ENCODE measurements at regions not wholly inside any gene's neighbourhood (a gene's known extent, or its start where the extent isn't known, plus 50 kb on each side); places are given as distances from the start of the nearest gene placed in this dataset.

DNA sequence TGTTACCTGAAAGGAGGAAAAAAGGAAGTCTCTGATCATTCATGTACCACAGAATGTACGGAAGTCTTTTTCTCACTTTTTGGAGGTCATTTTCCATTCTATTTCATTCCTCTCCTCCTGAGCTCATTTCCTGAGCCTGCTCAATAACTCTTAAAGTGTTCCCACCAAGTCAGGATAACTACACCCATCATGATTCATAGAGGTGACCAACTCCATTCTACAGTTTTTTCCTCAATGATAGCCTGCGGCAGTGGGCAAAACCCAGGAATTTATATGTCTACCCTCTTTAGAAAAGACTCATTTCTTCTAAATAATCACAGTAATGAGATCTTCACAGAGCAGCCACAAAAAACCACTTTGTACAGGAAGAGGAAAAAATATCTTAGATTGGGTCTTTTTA is 372.5 kb downstream of the RBM43 start:
- no peak for DNase-seq (ENCODE audit: low read depth)
- in situ Hi-C loops (cut with HindIII; ENCODE audit: low pct_unique_long_range_greater_than_20kb, low sequenced_read_pairs): no loop called here

DNA sequence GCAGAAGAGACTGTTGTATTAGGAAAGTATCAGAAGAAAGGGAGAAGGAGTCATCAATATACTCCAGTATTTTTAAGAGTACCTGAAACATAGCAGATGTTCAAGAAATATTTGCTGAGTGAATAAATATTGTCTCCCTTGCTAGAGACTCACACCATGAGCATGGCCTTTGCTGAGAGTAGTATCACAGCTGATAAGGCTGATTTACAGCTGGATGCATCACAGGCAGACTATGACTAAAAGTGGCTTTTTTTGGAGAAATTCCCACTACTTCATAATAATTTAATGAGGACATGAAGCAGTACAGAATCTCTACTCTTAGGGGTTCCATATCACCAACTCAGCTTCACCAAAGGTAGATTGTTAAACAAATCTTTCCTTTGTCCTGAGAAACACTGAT is 373.3 kb downstream of the RBM43 start:
- DNase-seq (ENCODE audit: low read depth): no peak
- in situ Hi-C loops (cut with HindIII; ENCODE audit: low pct_unique_long_range_greater_than_20kb, low sequenced_read_pairs): no loop called here

DNA sequence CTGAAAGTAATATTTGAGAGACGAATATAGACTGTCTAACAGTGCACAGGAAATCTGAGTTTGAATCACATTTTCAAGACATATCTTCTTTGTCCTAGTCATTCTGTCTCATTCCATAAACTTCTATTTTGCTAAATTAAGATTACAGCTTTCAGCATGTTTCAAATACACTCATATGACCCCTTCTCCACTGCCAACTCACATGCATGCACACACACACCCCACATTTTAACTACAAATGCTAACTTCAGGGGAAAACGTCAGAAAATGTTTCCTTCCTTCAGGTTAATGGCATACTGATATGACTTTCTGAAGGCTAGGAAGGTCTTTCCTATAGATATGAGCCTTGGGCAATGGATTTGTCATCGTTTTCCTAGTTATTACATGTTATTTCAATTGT is 373.7 kb downstream of the RBM43 start:
- in situ Hi-C loops (cut with HindIII; ENCODE audit: low pct_unique_long_range_greater_than_20kb, low sequenced_read_pairs): no loop called here
- no peak for DNase-seq (ENCODE audit: low read depth)

DNA sequence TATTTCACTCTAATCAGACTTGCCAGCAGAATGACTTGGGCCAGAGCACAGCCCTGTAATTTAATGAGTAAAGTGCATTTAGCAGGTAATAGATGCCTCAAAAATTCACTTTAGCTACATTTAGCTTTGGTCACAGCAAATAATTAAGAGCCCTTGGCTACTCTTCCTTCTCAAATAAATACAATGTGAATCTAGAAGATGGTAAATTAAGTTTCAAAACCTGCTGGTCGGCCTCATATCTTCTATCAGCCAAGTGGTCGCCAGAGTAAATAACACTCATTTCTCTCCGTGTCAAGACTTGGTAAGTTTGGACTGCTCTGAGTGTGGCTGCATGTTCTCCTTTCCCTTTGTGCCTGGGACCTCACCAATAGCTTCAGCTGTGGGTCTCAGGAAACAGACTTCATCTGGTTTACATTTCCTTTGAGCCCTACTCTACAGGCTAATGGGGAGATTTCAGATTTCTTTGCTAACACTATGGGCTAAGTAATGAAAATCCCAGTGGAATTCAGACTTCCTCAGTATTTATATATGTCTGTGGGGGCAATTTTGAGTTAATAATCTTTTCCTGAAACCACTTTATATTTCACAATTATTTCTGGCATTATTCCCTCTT is 375.8 kb downstream of the RBM43 start:
- DNase-seq (ENCODE audit: low read depth): no peak
- in situ Hi-C loops (cut with HindIII; ENCODE audit: low pct_unique_long_range_greater_than_20kb, low sequenced_read_pairs): no loop called here

DNA sequence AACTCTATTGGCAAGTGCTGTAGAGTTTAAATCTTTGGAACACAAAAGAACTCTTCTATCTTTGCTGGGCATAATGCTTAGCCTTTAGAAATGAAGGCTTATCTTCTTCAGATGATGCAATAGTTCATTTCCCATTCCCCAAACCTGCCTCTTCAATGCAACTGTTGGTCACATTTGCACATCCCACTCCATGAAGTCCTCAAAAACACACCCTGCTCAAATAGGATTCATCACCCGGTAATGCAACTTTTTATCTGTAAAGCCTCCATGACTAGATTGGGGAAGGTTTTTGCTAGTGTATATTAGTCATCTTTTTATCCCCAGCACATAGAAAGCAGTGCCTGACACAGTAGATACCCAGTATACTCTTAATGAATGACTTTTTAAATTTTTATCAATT is 376.4 kb downstream of the RBM43 start:
- DNase-seq (ENCODE audit: low read depth): no peak
- in situ Hi-C loops (cut with HindIII; ENCODE audit: low pct_unique_long_range_greater_than_20kb, low sequenced_read_pairs): no loop called here

- in situ Hi-C loops (cut with HindIII; ENCODE audit: low pct_unique_long_range_greater_than_20kb, low sequenced_read_pairs): no loop called here
- no peak for DNase-seq (ENCODE audit: low read depth)
These were observed 378.1 kb downstream of the RBM43 start for GRCh38 chr2:150883613-150883895.

GRCh38 chr2:150882751-150883612 is 378.7 kb downstream of the RBM43 start:
- in situ Hi-C loops (cut with HindIII; ENCODE audit: low pct_unique_long_range_greater_than_20kb, low sequenced_read_pairs): no loop called here
- DNase-seq (ENCODE audit: low read depth): no peak

DNA sequence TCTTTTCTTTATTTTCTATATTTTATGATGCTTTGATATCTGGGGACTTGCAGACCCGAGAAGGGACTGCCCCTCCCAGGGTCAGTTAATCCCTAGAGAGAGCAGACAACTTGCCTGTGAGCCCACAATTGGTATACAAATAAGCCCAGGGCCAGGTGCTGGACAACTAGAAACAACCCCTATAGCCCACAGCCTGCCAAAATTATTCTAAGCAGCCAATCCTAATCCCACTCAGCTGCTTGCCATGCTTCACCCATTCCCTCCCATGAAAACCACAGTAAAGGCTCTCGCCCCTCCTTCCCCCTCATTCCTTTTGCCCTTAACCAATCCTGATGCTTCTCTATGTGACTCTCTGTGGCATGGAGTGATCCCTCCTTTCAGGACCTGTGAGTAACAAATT is 380.7 kb downstream of the RBM43 start:
- no peak for DNase-seq (ENCODE audit: low read depth)
- in situ Hi-C loops (cut with HindIII; ENCODE audit: low pct_unique_long_range_greater_than_20kb, low sequenced_read_pairs): no loop called here

DNA sequence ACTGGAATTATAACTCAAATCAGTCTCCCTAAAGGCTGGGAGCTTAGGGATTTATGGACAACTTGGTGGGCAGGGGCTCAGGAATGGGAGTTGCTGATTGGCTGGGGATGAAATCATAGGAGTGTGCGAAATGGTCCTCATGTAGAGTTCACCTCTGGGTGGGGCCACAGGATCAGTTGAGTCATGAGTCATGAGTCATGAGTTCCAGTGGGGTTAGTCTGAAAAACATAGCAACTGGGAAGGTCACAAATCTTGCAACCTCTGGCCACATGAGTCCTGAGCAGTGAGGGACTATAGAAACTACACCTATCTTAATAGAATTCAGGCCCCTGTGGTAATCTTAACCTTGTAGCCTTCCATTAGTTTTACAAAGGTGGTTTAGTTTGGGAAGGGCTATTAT is 383.3 kb downstream of the RBM43 start:
- in situ Hi-C loops (cut with HindIII; ENCODE audit: low pct_unique_long_range_greater_than_20kb, low sequenced_read_pairs): no loop called here
- DNase-seq (ENCODE audit: low read depth): peak; percentile 50

GRCh38 chr2:150876251-150876950 is 385.3 kb downstream of the RBM43 start:
- DNase-seq (ENCODE audit: low read depth): no peak
- in situ Hi-C loops (cut with HindIII; ENCODE audit: low pct_unique_long_range_greater_than_20kb, low sequenced_read_pairs): no loop called here

GRCh38 chr2:150873396-150873772 is 385.9 kb upstream of the RND3 start:
- in situ Hi-C loops (cut with HindIII; ENCODE audit: low pct_unique_long_range_greater_than_20kb, low sequenced_read_pairs): no loop called here
- no peak for DNase-seq (ENCODE audit: low read depth)

DNA sequence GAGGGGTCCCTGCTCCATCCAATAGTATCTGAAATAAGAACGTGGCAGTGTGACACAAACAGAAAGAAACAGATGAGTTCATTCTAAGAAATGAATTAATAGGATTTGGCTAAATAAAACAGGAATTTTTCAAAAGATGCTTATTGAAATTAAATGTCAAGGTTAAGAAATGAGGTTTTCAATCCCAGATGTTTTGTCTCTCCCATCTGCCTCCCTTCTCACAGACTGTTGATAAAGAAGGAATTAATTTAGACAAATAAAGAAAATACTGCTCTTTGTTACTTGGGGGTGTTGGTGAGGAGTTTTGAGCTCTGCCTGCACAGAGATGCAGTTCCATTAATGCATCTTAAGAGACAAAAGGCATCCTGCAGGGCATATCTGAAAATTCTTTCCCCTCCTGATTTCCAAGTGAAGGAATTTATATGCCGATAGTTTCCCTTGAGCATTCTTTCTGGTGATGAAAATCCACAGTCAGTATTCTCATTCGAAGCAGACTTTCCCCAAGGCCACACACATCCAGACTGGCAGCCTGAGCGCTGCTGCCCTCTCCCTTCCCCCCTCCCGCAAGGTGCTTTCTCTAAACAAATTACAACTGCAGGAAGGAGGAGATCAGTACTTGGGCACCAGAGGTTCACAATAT is 385.4 kb upstream of the RND3 start:
- DNase-seq (ENCODE audit: low read depth): no peak
- in situ Hi-C loops (cut with HindIII; ENCODE audit: low pct_unique_long_range_greater_than_20kb, low sequenced_read_pairs): no loop called here

DNA sequence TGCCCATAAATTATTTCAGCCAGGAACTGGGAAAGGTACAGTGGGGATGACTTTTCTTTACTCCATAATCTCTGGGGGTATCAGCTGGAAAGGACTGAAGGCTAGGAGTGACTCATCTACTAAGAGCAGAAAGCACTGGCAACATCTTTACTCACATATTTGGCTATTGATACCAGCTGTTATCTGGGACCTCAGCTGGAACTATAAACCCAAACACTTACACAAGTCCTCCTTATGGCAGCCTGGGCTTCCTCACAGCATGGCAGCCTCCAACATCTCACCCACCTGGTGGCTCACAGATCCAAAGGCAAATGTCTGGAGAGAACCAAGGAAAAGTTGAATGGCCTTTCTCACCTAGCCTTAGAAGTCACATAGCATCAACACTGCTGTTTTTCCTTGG is 379.0 kb upstream of the RND3 start:
- DNase-seq (ENCODE audit: low read depth): no peak
- in situ Hi-C loops (cut with HindIII; ENCODE audit: low pct_unique_long_range_greater_than_20kb, low sequenced_read_pairs): no loop called here

GRCh38 chr2:150863691-150864090 is 376.2 kb upstream of the RND3 start:
- in situ Hi-C loops (cut with HindIII; ENCODE audit: low pct_unique_long_range_greater_than_20kb, low sequenced_read_pairs): no loop called here
- no peak for DNase-seq (ENCODE audit: low read depth)

DNA sequence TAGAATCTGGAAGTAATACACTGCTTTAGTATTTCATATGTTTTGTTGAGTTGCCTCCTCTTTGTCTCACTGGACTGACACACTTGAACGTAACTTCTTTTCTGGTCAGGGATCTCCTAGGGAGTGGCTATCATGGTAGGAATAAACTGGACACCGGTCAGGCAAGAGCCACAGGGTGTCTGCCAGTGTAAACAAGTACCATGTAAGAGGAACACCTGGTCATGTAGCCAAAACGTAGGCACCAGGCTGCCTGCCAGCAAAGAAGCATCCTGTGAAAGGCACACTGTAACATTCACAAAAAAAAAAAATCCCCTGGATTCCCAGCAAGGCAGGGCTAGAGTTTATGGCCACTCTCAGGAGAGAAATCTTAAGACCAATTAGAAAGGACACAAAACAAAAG is 372.8 kb upstream of the RND3 start:
- DNase-seq (ENCODE audit: low read depth): no peak
- in situ Hi-C loops (cut with HindIII; ENCODE audit: low pct_unique_long_range_greater_than_20kb, low sequenced_read_pairs): no loop called here

DNA sequence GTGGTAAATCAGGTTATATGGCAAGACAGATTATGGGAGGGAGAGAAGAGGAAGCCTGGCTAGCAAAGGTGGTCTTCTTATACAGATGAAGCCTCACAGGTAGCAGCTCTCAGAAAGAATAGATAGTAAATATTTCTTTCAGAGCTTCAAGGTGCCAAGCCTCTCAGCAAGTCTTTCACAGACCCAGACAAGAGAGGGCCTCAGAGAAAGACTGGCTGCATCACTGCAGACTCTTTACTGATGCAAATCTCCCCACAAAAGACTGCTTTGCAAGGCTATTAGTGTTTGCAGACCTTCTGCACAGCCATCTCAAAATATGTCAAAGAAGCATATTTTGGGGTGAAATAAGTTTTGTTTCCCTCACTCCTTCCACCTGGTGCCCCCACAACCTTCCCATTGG is 372.4 kb upstream of the RND3 start:
- in situ Hi-C loops (cut with HindIII; ENCODE audit: low pct_unique_long_range_greater_than_20kb, low sequenced_read_pairs): no loop called here
- no peak for DNase-seq (ENCODE audit: low read depth)

GRCh38 chr2:150859162-150859561 is 371.7 kb upstream of the RND3 start:
- no peak for DNase-seq (ENCODE audit: low read depth)
- in situ Hi-C loops (cut with HindIII; ENCODE audit: low pct_unique_long_range_greater_than_20kb, low sequenced_read_pairs): no loop called here

- in situ Hi-C loops (cut with HindIII; ENCODE audit: low pct_unique_long_range_greater_than_20kb, low sequenced_read_pairs): no loop called here
- no peak for DNase-seq (ENCODE audit: low read depth)
These were observed 370.9 kb upstream of the RND3 start for GRCh38 chr2:150858382-150858781.

DNA sequence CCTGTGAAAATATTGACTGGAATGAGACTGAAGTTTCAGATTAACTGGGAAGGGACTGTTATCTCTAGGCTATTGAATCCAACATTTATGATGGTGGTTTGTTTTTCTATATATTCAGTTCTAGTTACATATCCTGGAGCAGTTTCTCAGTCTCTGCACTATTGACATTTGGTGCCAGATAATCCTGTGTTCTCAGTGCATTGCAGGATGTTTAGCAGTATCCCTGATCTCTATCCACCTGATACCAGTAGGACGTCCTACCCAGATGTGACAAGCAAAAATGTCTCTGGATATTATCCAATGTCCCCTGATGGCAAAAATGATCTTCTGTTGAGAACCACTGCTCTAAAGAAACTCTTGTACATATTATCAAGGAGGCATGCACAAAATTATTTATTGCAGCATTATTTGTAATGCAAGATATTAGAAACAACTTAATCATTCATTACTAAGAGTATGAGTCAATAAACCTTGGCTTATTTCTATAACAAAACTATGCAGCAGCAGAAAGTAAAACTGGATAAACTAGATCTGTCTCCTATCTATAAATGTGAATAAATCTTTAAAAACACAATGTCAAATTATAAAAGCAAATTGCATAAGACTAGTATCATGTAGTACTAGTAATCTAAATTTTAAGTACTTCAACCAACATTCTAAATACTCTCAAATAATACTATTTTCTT is 369.3 kb upstream of the RND3 start:
- in situ Hi-C loops (cut with HindIII; ENCODE audit: low pct_unique_long_range_greater_than_20kb, low sequenced_read_pairs): no loop called here
- DNase-seq (ENCODE audit: low read depth): no peak
